GM21717 (cell line): ENCODE measurements at regions not wholly inside any gene's neighbourhood (a gene's known extent, or its start where the extent isn't known, plus 50 kb on each side); places are given as distances from the start of the nearest gene placed in this dataset.

ENCODE experiments used
- ATAC-seq: cut with Tn5 transposase; IDR thresholded peaks from one replicate; pipeline ENCODE4 v1.9.1; 2021; ENCODE audit warnings: mild to moderate bottlenecking, moderate library complexity; ENCODE audit not compliant: unreplicated experiment

DNA sequence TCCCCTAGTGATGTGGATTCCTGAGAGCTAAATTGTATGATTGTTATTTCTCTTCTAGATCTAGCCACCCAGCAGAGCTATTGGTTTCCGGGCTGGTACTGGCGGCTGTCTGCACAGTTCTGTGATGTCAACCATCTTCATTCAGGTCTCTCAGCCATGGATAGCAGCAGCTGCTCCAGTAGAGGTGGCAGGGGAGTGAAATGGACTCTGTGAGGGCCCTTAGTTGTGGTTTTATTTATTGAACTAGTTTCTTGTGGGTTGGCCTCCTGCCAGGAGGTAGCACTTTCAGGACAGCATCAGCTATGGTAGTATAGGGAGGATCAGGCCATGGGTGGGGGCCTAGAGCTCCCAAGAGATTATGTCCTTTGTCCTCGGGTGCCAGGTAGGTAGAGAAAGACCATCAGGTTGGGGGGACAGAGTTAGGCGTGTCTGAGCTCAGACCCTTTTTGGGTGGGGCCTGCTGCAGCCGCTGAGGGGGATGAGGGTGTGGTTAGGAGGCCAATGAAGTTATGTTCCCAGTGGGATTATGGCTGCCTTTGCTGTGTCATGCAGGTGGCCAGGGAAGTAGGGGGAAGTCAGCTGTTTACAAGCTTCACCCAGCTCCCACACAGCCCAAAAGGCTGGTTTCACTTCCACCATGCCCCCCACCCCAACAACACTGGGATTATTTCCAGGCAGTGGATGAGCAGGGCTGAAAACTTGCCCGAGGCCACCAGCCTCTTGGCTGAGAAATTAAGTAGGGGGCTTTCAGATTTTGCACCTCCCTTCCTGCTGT lies 55.1 kb upstream of the RGS4 start:
- ATAC-seq, result no peak

DNA sequence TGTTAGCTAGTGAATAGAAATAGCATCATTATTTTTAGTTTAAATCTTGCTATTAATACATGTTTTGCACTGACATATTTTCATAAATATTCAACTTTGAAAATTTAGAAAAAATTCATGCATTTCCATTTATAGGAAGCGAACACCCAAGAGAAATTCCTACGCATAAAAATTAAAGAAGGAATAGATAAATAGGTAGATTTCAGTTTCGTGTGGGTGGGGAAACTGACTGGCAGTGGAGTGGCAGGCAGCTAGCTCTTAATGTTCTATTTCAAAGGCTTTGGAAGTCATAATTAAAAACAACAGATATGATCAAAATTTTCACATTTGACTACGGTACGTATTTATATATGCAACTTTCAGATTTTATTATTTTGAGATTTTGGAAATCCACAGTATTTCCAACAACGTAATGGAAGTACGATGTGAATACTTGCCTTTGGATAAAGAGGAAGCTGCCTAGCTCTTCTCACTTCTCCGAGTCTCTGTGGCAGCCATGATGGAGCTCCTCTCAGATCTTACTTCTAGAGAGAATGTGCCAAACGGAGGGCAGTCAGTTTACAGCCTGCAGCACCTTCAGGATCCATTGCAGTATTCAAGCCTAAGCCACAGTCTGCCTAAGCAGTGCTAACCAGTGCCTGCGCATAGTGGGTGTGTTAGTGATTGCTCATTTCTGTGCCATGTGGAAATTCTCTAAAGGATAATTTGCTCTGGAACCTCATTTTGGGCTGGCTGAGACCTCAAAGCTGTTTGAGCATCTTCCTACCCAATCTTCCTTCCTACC lies 62.9 kb upstream of the RGS4 start:
- ATAC-seq, result no peak

- no peak for ATAC-seq
Observed at GRCh38 chr1:162997499-162998285, 71.5 kb upstream of the RGS4 start.

DNA sequence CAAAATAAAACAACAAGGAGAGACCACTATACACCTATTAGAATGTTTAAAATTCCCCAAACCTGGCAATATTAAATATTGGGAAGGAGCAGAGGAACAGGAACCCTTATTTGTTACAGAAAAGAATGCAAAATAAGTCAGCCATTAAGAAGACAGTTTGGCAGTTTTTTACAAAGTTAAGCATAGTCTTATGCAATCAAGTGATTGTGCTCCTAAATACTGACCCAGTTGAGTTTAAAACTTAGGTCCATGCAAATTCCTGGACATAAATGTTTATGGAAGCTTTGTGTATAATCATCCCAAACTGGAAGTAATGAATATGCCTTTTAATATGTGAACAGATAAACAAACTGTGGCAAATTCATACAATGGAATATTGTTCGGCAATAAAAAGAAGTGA lies 72.9 kb upstream of the RGS4 start:
- no peak for ATAC-seq

GRCh38 chr1:162994921-162995320 lies 74.2 kb upstream of the RGS4 start:
- ATAC-seq, result no peak

DNA sequence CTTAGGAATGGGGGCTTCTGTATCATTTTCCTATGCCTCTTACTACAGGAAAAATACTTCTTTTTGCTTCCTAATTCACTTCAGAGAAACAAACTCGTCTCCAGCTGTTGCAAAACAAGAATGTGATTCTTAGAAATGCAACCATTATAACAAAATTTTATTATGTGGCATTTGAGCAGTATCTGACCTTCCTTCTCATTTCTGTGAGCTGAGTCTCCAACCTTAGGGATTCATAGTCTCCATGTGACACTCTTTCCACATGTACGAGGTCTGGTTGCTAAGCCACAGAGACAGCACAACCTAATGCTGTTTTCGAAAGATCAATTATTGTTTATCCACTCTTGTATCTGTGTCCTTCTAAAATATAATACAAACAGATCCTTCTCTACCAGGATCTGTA lies 75.3 kb upstream of the RGS4 start:
- no peak for ATAC-seq

GRCh38 chr1:162992945-162993344 lies 76.2 kb upstream of the RGS4 start:
- ATAC-seq, result no peak

GRCh38 chr1:162991444-162991843 lies 77.7 kb upstream of the RGS4 start:
- ATAC-seq, result no peak

- ATAC-seq, result no peak
Observed at GRCh38 chr1:162990665-162991064, 78.5 kb upstream of the RGS4 start.

GRCh38 chr1:162988869-162989268 lies 80.3 kb upstream of the RGS4 start:
- no peak for ATAC-seq

DNA sequence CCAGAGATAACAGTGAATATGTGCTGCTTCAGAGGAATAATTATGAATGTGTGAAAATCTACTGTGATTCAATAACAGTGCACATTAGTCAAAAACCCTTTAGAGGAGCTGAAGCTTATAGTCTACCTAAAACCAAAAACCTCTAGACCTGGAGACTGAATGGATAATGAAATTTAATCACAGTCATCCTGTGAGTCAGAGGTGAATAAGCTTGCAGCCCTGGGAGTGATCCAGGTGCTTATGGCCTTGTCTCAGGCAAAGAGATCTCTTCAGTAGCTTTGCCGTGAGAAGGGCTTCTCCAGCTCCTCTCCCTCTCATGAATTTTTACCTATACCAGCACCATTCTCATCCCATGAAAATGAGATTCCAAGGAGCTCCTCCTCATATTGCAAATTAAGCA lies 81.3 kb upstream of the RGS4 start:
- no peak for ATAC-seq

DNA sequence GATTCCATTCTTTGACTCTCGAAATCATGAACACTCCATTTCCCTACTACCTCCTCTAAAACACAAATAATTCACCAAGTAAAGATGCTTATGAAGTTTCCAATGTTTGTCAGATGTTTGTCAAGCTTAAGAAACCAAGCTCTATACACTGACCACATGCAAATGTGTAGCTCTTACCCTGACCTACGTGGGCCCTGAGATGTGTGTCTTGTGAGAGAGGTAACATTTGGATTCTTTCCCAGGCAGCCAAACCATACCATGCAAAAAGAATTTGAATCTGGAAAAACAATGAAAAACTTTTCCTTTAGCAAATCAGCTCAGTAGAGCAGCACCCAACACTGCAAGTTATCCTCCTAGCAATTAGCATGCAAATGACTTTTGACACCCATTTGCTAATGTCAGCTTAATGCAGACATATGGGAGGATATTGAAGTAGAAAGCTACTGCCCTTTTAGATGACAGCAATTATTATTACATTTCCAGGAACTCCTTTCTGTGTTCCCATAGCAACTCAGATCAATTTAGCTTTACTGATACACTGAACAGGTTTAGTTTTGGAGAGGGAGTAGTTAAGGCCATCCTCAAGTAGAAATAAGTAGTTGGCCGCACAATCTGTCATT lies 83.2 kb upstream of the RGS4 start:
- no peak for ATAC-seq

GRCh38 chr1:162984699-162985098 lies 84.5 kb upstream of the RGS4 start:
- no peak for ATAC-seq

DNA sequence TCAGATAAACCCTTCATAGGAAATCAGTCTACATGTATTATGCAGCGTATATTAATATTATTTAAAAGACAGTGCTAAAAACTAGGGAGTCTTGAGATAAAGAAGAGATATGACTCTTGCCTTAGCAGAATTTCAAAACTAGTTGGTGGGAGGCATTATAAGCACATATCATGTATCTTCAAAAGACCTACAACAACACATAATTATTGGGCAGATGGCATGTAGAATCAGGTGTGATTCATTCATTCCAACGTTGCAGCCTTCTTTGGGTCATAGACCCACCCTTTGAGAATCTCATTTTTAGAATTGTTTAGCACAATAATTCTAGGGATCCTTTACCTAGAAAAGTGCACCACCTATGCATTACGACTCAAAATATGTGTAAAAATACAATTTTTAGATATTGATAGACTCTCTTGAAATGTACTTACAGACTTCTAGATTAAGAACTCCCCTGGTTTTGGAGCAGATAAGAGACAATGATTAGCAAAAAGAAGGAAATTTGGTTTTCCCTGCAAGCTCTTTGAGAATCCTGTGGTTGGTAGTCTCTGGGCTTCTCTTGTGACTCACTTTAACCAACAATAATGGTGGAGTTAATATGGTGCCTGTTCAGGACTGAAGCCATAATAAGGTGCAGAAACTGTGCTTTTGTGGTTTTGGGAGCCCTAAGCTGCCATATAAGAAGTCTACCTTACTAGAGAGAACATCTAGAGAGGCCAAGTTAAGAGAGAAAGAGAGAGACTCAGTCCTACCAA lies 85.3 kb upstream of the RGS4 start:
- ATAC-seq, result no peak

GRCh38 chr1:162982364-162982763 lies 86.8 kb upstream of the RGS4 start:
- ATAC-seq, result no peak

- no peak for ATAC-seq
Observed at GRCh38 chr1:162977944-162978568, 91.1 kb upstream of the RGS4 start.

GRCh38 chr1:162976628-162977027 lies 92.5 kb upstream of the RGS4 start:
- no peak for ATAC-seq

GRCh38 chr1:162974810-162975209 lies 94.4 kb upstream of the RGS4 start:
- ATAC-seq, result no peak

- ATAC-seq, result no peak
Observed at GRCh38 chr1:162973381-162973795, 95.8 kb upstream of the RGS4 start.

GRCh38 chr1:162972773-162973172 lies 96.4 kb upstream of the RGS4 start:
- ATAC-seq, result no peak
